Pancreas (tissue), 10 donors: ENCODE measurements at regions not wholly inside any gene's neighbourhood (a gene's known extent, or its start where the extent isn't known, plus 50 kb on each side); places are given as distances from the start of the nearest gene placed in this dataset.

Source experiments
- ATAC-seq, 4 donors: fragments of 200-7000 bp; cut with Tn5 transposase; one replicate each; pipeline versions ENCODE4 v1.8.0 to v1.9.1; 2020; ENCODE audit warnings: mild to moderate bottlenecking in 4 of 4, moderate library complexity in 4 of 4
- DNase-seq, 6 donors: peaks; one replicate each; pipeline ENCODE4 v3.0.0-alpha.2; 2020
- FAIRE-seq: peaks from 2 replicates; lab custom pipeline; 2012; peaks lifted over from hg19 to GRCh38; lab: Jason Lieb, UNC
- H3K27ac ChIP-seq, 4 donors: fragments of 200-600 bp; sonication (generic); 1 replicate in 3 of 4; 2 replicates in 1 of 4; pipeline versions ENCODE4 v1.5.0 to v1.8.0; 2020
- H3K27me3 ChIP-seq, 4 donors: fragments of 200-600 bp; one replicate each; pipeline ENCODE4 v1.8.0; 2021
- H3K36me3 ChIP-seq, 3 donors: fragments of 200-600 bp; sonication (generic) in 1 of 3; one replicate each; pipeline versions ENCODE4 v1.5.0 to v1.8.0; 2020 to 2021
- H3K4me1 ChIP-seq, 3 donors: fragments of 200-600 bp; one replicate each; pipeline ENCODE4 v1.8.0; 2021
- H3K4me3 ChIP-seq, 4 donors: fragments of 200-600 bp; sonication (generic) in 2 of 4; one replicate each; pipeline versions ENCODE4 v1.5.0 to v1.8.0; 2020 to 2021
- H3K9me3 ChIP-seq, 4 donors: fragments of 200-600 bp; one replicate each; pipeline ENCODE4 v1.8.0; 2021
- CTCF ChIP-seq, 4 donors: fragments of 200-600 bp; sonication (generic) in 3 of 4; IDR thresholded peaks; one replicate each; pipeline versions ENCODE4 v1.5.0 to v1.8.0; 2021; ENCODE audit warnings: antibody characterized with exemption in 4 of 4
- WGBS, 2 donors: extraction: QIAGEN DNeasy Blood & Tissue Kit; methylation state at CpG; one replicate each; pipeline ENCODE4 v1.1.7; 2013; 5-methylcytosine and 5-hydroxymethylcytosine counted together
- intact Hi-C, 3 donors: fragments of 100-400 bp; cut with DNase I; formaldehyde crosslinking; loops; one replicate each; pipeline versions ENCODE4 v1.11.1 to v1.14.2; 2022
- donor health status: healthy with polysubstance abuse.
- donor health status: DM: no; HTN: no; CAD: no; lungs with moderate emphysema.
- donor health status: DM: no; HTN: no; CAD: no.
- donor health status: control.
- donor health status: control.
- donor health status: Bipolar disorder and iron deficiency.
- donor health status: DM: yes; HTN: yes; CAD: no.
- donor health status: DM: no; HTN: no; CAD: no.
- donor health status: DM: no; HTN: no; CAD: no.
- donor health status: DM: yes; HTN: yes; CAD: no.

- no peak for TF ChIP-seq CTCF (IDR thresholded peaks at IDR 0.05)
- DNase-seq (no peak), FAIRE-seq (no peak), ATAC-seq (no peak)
- H3K4me3 ChIP-seq = no peak overlapping the region
- H3K36me3 ChIP-seq = no peaks in the 10 kb centered on the region
- H3K27ac ChIP-seq = no peak overlapping the region
- H3K27me3 ChIP-seq = no peaks in the 10 kb centered on the region
- intact Hi-C loops = no loop called here
- no peaks in the 10 kb centered on the region for H3K9me3 ChIP-seq
- no peaks in the 10 kb centered on the region for H3K4me1 ChIP-seq
- WGBS, 2 donors = 90 to 96% methylated on average over 2 of the region's 2 CpGs
These were observed 2092.7 kb upstream of the PIK3C3 start for GRCh38 chr18:39862341-39862740.

- FAIRE-seq (no peak), ATAC-seq (no peak), DNase-seq (no peak)
- no peaks in the 10 kb centered on the region for H3K4me1 ChIP-seq
- TF ChIP-seq CTCF (IDR thresholded peaks at IDR 0.05) = no peak
- H3K4me3 ChIP-seq = no peak overlapping the region
- H3K9me3 ChIP-seq = no peaks in the 10 kb centered on the region
- 53 to 72% methylated on average over 3 of the region's 3 CpGs for WGBS, 2 donors
- intact Hi-C loops = no loop called here
- H3K27me3 ChIP-seq = no peaks in the 10 kb centered on the region
- H3K27ac ChIP-seq = no peak overlapping the region
- no peaks in the 10 kb centered on the region for H3K36me3 ChIP-seq
These were observed 2100.7 kb upstream of the PIK3C3 start for GRCh38 chr18:39854291-39854690.

- Histone ChIP-seq H3K4me3 (no peak overlapping the region), H3K9me3 (no peaks in the 10 kb centered on the region), H3K27ac (no peak overlapping the region), H3K27me3 (no peaks in the 10 kb centered on the region), H3K4me1 (no peaks in the 10 kb centered on the region), H3K36me3 (no peaks in the 10 kb centered on the region)
- FAIRE-seq (no peak), DNase-seq (no peak), ATAC-seq (no peak)
- 76% methylated on average over 5 of the region's 5 CpGs for WGBS, 2 donors
- no peak for TF ChIP-seq CTCF (IDR thresholded peaks at IDR 0.05)
- intact Hi-C loops = no loop called here
These were observed 2108.8 kb upstream of the PIK3C3 start for GRCh38 chr18:39846265-39846664.

- Histone ChIP-seq H3K36me3 (no peaks in the 10 kb centered on the region), H3K4me1 (no peaks in the 10 kb centered on the region), H3K27ac (no peak overlapping the region), H3K4me3 (no peak overlapping the region), H3K9me3 (no peaks in the 10 kb centered on the region), H3K27me3 (no peaks in the 10 kb centered on the region)
- no peak for TF ChIP-seq CTCF (IDR thresholded peaks at IDR 0.05)
- no peak for FAIRE-seq
- 75 to 76% methylated on average over 1 of the region's 1 CpG for WGBS, 2 donors
- intact Hi-C loops = no loop called here
- no peak for ATAC-seq
- DNase-seq = no peak
These were observed 2109.4 kb upstream of the PIK3C3 start for GRCh38 chr18:39845631-39846030.

- H3K9me3 ChIP-seq = no peaks in the 10 kb centered on the region
- H3K4me1 ChIP-seq = no peaks in the 10 kb centered on the region
- DNase-seq (no peak), FAIRE-seq (no peak), ATAC-seq (no peak)
- H3K27ac ChIP-seq = no peak overlapping the region
- intact Hi-C loops = no loop called here
- H3K4me3 ChIP-seq = no peak overlapping the region
- WGBS, 2 donors = 55 to 65% methylated on average over 2 of the region's 2 CpGs
- TF ChIP-seq CTCF (IDR thresholded peaks at IDR 0.05) = no peak
- H3K27me3 ChIP-seq = no peaks in the 10 kb centered on the region
- no peaks in the 10 kb centered on the region for H3K36me3 ChIP-seq
These were observed 2109.9 kb upstream of the PIK3C3 start for GRCh38 chr18:39845106-39845505.
